ENCODE measurements at regions not wholly inside any gene's neighbourhood (a gene's known extent, or its start where the extent isn't known, plus 50 kb on each side); places are given as distances from the start of the nearest gene placed in this dataset.

DNA sequence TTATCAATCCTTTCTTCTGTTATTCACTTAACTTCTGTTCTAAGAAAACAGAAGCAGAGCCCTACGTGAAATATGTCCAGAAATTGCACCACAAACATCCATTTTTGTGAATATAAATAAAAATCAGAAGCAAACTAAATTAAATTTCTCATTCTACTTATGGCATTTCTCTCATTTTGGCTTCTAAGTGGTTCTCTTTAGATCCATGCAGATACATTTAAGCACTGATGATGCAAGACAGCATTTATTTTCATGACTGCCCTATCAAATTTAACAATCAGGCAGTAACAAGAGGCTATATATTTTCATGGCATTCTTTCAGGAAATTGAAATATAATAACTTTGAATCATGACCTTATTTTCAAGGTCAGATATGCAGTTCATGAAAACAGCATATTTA, 1049.6 kb downstream of the GRM8 start:
- TF ChIP-seq, protein P1, sequence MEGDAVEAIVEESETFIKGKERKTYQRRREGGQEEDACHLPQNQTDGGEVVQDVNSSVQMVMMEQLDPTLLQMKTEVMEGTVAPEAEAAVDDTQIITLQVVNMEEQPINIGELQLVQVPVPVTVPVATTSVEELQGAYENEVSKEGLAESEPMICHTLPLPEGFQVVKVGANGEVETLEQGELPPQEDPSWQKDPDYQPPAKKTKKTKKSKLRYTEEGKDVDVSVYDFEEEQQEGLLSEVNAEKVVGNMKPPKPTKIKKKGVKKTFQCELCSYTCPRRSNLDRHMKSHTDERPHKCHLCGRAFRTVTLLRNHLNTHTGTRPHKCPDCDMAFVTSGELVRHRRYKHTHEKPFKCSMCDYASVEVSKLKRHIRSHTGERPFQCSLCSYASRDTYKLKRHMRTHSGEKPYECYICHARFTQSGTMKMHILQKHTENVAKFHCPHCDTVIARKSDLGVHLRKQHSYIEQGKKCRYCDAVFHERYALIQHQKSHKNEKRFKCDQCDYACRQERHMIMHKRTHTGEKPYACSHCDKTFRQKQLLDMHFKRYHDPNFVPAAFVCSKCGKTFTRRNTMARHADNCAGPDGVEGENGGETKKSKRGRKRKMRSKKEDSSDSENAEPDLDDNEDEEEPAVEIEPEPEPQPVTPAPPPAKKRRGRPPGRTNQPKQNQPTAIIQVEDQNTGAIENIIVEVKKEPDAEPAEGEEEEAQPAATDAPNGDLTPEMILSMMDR (IDR thresholded peaks at IDR 0.05): no peak
- no peak for TF ChIP-seq POLR2A (IDR thresholded peaks at IDR 0.05)

Measured in adrenal gland (tissue), 5 donors.